SK-N-SH (cell line): ENCODE measurements at regions not wholly inside any gene's neighbourhood (a gene's known extent, or its start where the extent isn't known, plus 50 kb on each side); places are given as distances from the start of the nearest gene placed in this dataset.

Experiments used
- ELF1 ChIP-seq: IDR thresholded peaks from 2 replicates; pipeline ENCODE4 v1.4.0; 2012
- FOXJ3 ChIP-seq: sonication (generic); formaldehyde crosslinking; IDR thresholded peaks from 2 replicates; pipeline ENCODE4 v1.5.1; 2020; ENCODE audit warnings: mild to moderate bottlenecking, missing genetic modification reagents
- GABPA ChIP-seq: IDR thresholded peaks from 2 replicates; pipeline ENCODE4 v1.4.0; 2012; ENCODE audit warnings: low read depth, mild to moderate bottlenecking
- GATA2 ChIP-seq: sonication (generic); formaldehyde crosslinking; IDR thresholded peaks from 2 replicates; pipeline ENCODE4 v1.5.0; 2020; ENCODE audit warnings: mild to moderate bottlenecking, missing genetic modification reagents
- NRF1 ChIP-seq: IDR thresholded peaks from 2 replicates; pipeline ENCODE4 v1.6.1; 2012; ENCODE audit warnings: low read depth, mild to moderate bottlenecking, low read length
- POLR2AphosphoS5 ChIP-seq: IDR thresholded peaks from 2 replicates; pipeline ENCODE4 v1.6.1; 2012; ENCODE audit warnings: low read depth, low read length
- RAD21 ChIP-seq: IDR thresholded peaks from 2 replicates; pipeline ENCODE4 v1.6.1; 2012; ENCODE audit warnings: mild to moderate bottlenecking, low read length
- RCOR1 ChIP-seq: fragments of 150-350 bp; IDR thresholded peaks from 2 replicates; pipeline ENCODE4 v1.6.1; 2017; ENCODE audit warnings: antibody characterized with exemption, low read length
- SIN3A ChIP-seq: IDR thresholded peaks from 2 replicates; pipeline ENCODE4 v1.6.1; 2012; ENCODE audit warnings: low read depth, mild to moderate bottlenecking, low read length, moderate library complexity, borderline replicate concordance
- TAF1 ChIP-seq: IDR thresholded peaks from 2 replicates; pipeline ENCODE4 v1.6.1; 2012; ENCODE audit warnings: low read depth, mild to moderate bottlenecking, low read length, moderate library complexity, borderline replicate concordance
- TF ChIP-seq, protein P1 (sequence below): IDR thresholded peaks from 2 replicates; pipeline ENCODE4 v1.6.1; 2012; ENCODE audit warnings: mild to moderate bottlenecking, low read depth, low read length, moderate library complexity
- TF ChIP-seq, protein P2 (sequence below): fragments of 200-600 bp; sonication (generic); IDR thresholded peaks from 2 replicates; pipeline ENCODE4 v1.6.1; 2017; ENCODE audit warnings: antibody characterized with exemption, mild to moderate bottlenecking, moderate library complexity
- TF ChIP-seq, protein P3 (sequence below): IDR thresholded peaks from 2 replicates; pipeline ENCODE4; 2012
- TF ChIP-seq, protein P4 (sequence below): fragments of 150-350 bp; IDR thresholded peaks from 2 replicates; pipeline ENCODE4 v1.6.1; 2017; ENCODE audit warnings: antibody characterized with exemption, low read length, low read depth, borderline replicate concordance

DNA sequence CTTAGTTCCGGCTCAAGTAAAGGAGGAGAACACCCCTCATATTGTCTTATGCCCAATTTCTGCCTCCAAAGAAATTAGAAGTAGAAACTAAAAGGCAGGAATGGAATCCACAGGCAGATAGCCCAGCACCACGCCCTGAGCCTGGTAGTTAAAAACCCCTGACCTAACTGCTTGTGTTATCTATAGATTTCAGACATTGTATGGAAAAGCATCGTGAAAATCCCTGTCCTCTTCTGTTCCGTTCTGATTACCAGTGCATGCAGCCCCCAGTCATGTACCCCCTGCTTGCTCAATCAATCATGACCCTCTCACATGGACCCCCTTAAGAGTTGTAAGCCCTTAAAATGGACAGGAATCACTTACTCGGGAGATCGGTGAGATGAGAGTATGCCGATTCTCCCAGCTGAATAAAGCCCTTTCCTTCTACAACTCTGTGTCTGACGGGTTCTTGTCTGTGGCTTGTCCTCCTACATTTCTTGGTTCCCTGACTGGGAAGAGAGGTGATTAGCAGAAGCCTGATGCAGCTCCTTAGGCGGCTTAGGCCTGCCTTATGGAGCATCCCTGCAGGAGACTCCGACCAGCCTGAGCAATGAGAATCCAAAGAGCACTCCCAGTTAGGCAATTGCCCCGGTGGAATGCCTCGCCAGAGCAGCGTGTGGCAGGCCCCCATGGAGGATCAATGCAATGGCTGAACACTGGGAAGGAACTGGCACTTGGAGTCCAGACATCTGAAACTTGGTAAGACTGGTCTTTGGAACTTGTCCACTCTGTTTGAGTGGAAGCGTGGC lies 362.6 kb upstream of the TCF4 start:
- TF ChIP-seq, protein P1, sequence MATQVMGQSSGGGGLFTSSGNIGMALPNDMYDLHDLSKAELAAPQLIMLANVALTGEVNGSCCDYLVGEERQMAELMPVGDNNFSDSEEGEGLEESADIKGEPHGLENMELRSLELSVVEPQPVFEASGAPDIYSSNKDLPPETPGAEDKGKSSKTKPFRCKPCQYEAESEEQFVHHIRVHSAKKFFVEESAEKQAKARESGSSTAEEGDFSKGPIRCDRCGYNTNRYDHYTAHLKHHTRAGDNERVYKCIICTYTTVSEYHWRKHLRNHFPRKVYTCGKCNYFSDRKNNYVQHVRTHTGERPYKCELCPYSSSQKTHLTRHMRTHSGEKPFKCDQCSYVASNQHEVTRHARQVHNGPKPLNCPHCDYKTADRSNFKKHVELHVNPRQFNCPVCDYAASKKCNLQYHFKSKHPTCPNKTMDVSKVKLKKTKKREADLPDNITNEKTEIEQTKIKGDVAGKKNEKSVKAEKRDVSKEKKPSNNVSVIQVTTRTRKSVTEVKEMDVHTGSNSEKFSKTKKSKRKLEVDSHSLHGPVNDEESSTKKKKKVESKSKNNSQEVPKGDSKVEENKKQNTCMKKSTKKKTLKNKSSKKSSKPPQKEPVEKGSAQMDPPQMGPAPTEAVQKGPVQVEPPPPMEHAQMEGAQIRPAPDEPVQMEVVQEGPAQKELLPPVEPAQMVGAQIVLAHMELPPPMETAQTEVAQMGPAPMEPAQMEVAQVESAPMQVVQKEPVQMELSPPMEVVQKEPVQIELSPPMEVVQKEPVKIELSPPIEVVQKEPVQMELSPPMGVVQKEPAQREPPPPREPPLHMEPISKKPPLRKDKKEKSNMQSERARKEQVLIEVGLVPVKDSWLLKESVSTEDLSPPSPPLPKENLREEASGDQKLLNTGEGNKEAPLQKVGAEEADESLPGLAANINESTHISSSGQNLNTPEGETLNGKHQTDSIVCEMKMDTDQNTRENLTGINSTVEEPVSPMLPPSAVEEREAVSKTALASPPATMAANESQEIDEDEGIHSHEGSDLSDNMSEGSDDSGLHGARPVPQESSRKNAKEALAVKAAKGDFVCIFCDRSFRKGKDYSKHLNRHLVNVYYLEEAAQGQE = no peak
- TF ChIP-seq POLR2AphosphoS5 = no peak
- no peak for TF ChIP-seq RCOR1
- TF ChIP-seq SIN3A = no peak
- TF ChIP-seq RAD21 = no peak
- TF ChIP-seq, protein P2, sequence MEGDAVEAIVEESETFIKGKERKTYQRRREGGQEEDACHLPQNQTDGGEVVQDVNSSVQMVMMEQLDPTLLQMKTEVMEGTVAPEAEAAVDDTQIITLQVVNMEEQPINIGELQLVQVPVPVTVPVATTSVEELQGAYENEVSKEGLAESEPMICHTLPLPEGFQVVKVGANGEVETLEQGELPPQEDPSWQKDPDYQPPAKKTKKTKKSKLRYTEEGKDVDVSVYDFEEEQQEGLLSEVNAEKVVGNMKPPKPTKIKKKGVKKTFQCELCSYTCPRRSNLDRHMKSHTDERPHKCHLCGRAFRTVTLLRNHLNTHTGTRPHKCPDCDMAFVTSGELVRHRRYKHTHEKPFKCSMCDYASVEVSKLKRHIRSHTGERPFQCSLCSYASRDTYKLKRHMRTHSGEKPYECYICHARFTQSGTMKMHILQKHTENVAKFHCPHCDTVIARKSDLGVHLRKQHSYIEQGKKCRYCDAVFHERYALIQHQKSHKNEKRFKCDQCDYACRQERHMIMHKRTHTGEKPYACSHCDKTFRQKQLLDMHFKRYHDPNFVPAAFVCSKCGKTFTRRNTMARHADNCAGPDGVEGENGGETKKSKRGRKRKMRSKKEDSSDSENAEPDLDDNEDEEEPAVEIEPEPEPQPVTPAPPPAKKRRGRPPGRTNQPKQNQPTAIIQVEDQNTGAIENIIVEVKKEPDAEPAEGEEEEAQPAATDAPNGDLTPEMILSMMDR = no peak
- no peak for TF ChIP-seq FOXJ3 (CRISPR knock-in tag)
- no peak for TF ChIP-seq TAF1
- no peak for TF ChIP-seq NRF1
- TF ChIP-seq, protein P3, sequence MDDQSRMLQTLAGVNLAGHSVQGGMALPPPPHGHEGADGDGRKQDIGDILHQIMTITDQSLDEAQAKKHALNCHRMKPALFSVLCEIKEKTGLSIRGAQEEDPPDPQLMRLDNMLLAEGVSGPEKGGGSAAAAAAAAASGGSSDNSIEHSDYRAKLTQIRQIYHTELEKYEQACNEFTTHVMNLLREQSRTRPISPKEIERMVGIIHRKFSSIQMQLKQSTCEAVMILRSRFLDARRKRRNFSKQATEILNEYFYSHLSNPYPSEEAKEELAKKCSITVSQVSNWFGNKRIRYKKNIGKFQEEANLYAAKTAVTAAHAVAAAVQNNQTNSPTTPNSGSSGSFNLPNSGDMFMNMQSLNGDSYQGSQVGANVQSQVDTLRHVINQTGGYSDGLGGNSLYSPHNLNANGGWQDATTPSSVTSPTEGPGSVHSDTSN = no peak
- no peak for TF ChIP-seq GATA2
- TF ChIP-seq ELF1 = no peak
- TF ChIP-seq, protein P4, sequence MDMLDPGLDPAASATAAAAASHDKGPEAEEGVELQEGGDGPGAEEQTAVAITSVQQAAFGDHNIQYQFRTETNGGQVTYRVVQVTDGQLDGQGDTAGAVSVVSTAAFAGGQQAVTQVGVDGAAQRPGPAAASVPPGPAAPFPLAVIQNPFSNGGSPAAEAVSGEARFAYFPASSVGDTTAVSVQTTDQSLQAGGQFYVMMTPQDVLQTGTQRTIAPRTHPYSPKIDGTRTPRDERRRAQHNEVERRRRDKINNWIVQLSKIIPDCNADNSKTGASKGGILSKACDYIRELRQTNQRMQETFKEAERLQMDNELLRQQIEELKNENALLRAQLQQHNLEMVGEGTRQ = no peak
- no peak for TF ChIP-seq GABPA
